ENCODE measurements at regions not wholly inside any gene's neighbourhood (a gene's known extent, or its start where the extent isn't known, plus 50 kb on each side); places are given as distances from the start of the nearest gene placed in this dataset.

GRCh38 chrX:40501164-40501855, 79.5 kb upstream of the ATP6AP2 start:
- no peak for DNase-seq
- Histone ChIP-seq H3K27me3 (ENCODE audit: insufficient read depth, low read depth) (no peaks in the 10 kb centered on the region), H2AFZ (no peak overlapping the region), H4K20me1 (ENCODE audit: insufficient read depth) (no peaks in the 10 kb centered on the region), H3K9me3 (ENCODE audit: insufficient read depth, low read depth) (no peaks in the 10 kb centered on the region), H3K36me3 (ENCODE audit: low read depth) (no peaks in the 10 kb centered on the region), H3K4me3 (no peak overlapping the region), H3K9me2 (ENCODE audit: insufficient read depth) (no peaks in the 10 kb centered on the region), H3K79me2 (ENCODE audit: low read depth) (no peaks in the 10 kb centered on the region), H3K27ac (no peak overlapping the region), H3F3A (ENCODE audit: insufficient read depth, low read depth) (no peaks in the 10 kb centered on the region), H3K4me2 (no peak overlapping the region), H3K4me1 (replicated peaks; ENCODE audit: insufficient read depth) (no peaks in the 10 kb centered on the region)
- TF ChIP-seq, protein P1, sequence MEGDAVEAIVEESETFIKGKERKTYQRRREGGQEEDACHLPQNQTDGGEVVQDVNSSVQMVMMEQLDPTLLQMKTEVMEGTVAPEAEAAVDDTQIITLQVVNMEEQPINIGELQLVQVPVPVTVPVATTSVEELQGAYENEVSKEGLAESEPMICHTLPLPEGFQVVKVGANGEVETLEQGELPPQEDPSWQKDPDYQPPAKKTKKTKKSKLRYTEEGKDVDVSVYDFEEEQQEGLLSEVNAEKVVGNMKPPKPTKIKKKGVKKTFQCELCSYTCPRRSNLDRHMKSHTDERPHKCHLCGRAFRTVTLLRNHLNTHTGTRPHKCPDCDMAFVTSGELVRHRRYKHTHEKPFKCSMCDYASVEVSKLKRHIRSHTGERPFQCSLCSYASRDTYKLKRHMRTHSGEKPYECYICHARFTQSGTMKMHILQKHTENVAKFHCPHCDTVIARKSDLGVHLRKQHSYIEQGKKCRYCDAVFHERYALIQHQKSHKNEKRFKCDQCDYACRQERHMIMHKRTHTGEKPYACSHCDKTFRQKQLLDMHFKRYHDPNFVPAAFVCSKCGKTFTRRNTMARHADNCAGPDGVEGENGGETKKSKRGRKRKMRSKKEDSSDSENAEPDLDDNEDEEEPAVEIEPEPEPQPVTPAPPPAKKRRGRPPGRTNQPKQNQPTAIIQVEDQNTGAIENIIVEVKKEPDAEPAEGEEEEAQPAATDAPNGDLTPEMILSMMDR (conservative IDR thresholded peaks at IDR 0.05) = no peak
- TF ChIP-seq EZH2 (IDR thresholded peaks at IDR 0.05; ENCODE audit: low read depth) = no peak
- POLR2A ChIA-PET (ENCODE audit: unreplicated experiment) = no interaction called here
- BruUV-seq (replicated peaks) = no TSS peak
- CTCF ChIA-PET = no interaction called here
- intact Hi-C loops (cut with micrococcal nuclease; ENCODE audit: unreplicated experiment) = no loop called here

DNA sequence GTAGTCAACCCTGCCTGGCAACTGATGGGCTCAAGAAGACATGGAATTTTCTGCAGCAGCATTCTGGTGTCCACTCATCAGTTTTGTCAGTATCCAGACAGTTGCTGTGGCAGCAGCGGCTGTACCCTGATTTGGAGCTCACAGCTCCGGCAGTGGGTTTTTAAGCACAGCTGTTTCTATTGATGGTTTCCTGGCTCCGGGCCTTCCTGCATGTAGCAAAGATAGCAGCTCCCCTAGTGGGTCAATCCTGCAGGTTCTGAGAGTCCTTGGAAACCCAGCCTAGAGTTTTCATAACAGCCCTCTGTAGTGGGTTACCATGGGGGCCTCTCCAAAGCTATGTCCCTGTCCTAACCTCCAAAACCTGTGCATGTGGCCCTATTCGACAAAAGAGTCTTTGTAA, 84.0 kb upstream of the ATP6AP2 start:
- intact Hi-C loops (cut with micrococcal nuclease; ENCODE audit: unreplicated experiment) = no loop called here
- Histone ChIP-seq H3K4me3 (no peak overlapping the region), H3K9me2 (ENCODE audit: insufficient read depth) (no peaks in the 10 kb centered on the region), H3F3A (ENCODE audit: insufficient read depth, low read depth) (no peaks in the 10 kb centered on the region), H2AFZ (no peak overlapping the region), H3K27ac (no peak overlapping the region), H4K20me1 (ENCODE audit: insufficient read depth) (no peaks in the 10 kb centered on the region), H3K4me1 (replicated peaks; ENCODE audit: insufficient read depth) (no peaks in the 10 kb centered on the region), H3K27me3 (ENCODE audit: insufficient read depth, low read depth) (no peaks in the 10 kb centered on the region), H3K79me2 (ENCODE audit: low read depth) (no peaks in the 10 kb centered on the region), H3K4me2 (no peak overlapping the region), H3K36me3 (ENCODE audit: low read depth) (no peaks in the 10 kb centered on the region), H3K9me3 (ENCODE audit: insufficient read depth, low read depth) (no peaks in the 10 kb centered on the region)
- BruUV-seq (replicated peaks) = no TSS peak
- CTCF ChIA-PET = no interaction called here
- DNase-seq = no peak
- no peak for TF ChIP-seq EZH2 (IDR thresholded peaks at IDR 0.05; ENCODE audit: low read depth)
- TF ChIP-seq, protein P1 (conservative IDR thresholded peaks at IDR 0.05) = no peak
- POLR2A ChIA-PET (ENCODE audit: unreplicated experiment) = no interaction called here

GRCh38 chrX:40495659-40496058, 85.1 kb upstream of the ATP6AP2 start:
- ChIA-PET POLR2A (ENCODE audit: unreplicated experiment) (no interaction called here), CTCF (no interaction called here)
- no TSS peak for BruUV-seq (replicated peaks)

More at GRCh38 chrX:40495659-40496058, 85.1 kb upstream of the ATP6AP2 start:
- no peaks in the 10 kb centered on the region for H3K9me3 ChIP-seq (ENCODE audit: insufficient read depth, low read depth)
- no peaks in the 10 kb centered on the region for H3K4me1 ChIP-seq (replicated peaks; ENCODE audit: insufficient read depth)
- no peaks in the 10 kb centered on the region for H3K79me2 ChIP-seq (ENCODE audit: low read depth)
- no peaks in the 10 kb centered on the region for H3K27me3 ChIP-seq (ENCODE audit: insufficient read depth, low read depth)
- TF ChIP-seq, protein P1 (conservative IDR thresholded peaks at IDR 0.05) = no peak
- TF ChIP-seq EZH2 (IDR thresholded peaks at IDR 0.05; ENCODE audit: low read depth) = no peak
- no peak overlapping the region for H3K27ac ChIP-seq
- intact Hi-C loops (cut with micrococcal nuclease; ENCODE audit: unreplicated experiment) = no loop called here
- H3K4me3 ChIP-seq = no peak overlapping the region
- H4K20me1 ChIP-seq (ENCODE audit: insufficient read depth) = no peaks in the 10 kb centered on the region
- no peak overlapping the region for H3K4me2 ChIP-seq
- no peak for DNase-seq
- H3K36me3 ChIP-seq (ENCODE audit: low read depth) = no peaks in the 10 kb centered on the region
- H3F3A ChIP-seq (ENCODE audit: insufficient read depth, low read depth) = no peaks in the 10 kb centered on the region
- H3K9me2 ChIP-seq (ENCODE audit: insufficient read depth) = no peaks in the 10 kb centered on the region
- no peak overlapping the region for H2AFZ ChIP-seq

Data from PC-9 (cell line).